ENCODE measurements at regions not wholly inside any gene's neighbourhood (a gene's known extent, or its start where the extent isn't known, plus 50 kb on each side); places are given as distances from the start of the nearest gene placed in this dataset.
A peak's percentile ranks its signal among the peaks of the same experiment; 100 is the strongest.

- WGBS, result 90% methylated on average over 2 of the region's 2 CpGs
- H3K27me3 ChIP-seq (replicated peaks; ENCODE audit: insufficient read depth), result no peaks in the 10 kb centered on the region
- no peaks in the 10 kb centered on the region for H3K9me3 ChIP-seq
- TF ChIP-seq CTCF (IDR thresholded peaks at IDR 0.05), result no peak
- no peak for TF ChIP-seq POLR2AphosphoS5 (IDR thresholded peaks at IDR 0.05)
- no peak for TF ChIP-seq POLR2A (IDR thresholded peaks at IDR 0.05)
- H3K4me3 ChIP-seq, result no peak overlapping the region
- intact Hi-C loops (cut with DNase I), result no loop called here
- DNase-seq (ENCODE audit: low spot score), result no peak
- no peaks in the 10 kb centered on the region for H3K4me1 ChIP-seq (replicated peaks)
- H3K27ac ChIP-seq, result no peak overlapping the region
- H3K36me3 ChIP-seq, result no peaks in the 10 kb centered on the region
Observed at GRCh38 chr2:76202866-76203265, 492.2 kb upstream of the GCFC2 start.

DNA sequence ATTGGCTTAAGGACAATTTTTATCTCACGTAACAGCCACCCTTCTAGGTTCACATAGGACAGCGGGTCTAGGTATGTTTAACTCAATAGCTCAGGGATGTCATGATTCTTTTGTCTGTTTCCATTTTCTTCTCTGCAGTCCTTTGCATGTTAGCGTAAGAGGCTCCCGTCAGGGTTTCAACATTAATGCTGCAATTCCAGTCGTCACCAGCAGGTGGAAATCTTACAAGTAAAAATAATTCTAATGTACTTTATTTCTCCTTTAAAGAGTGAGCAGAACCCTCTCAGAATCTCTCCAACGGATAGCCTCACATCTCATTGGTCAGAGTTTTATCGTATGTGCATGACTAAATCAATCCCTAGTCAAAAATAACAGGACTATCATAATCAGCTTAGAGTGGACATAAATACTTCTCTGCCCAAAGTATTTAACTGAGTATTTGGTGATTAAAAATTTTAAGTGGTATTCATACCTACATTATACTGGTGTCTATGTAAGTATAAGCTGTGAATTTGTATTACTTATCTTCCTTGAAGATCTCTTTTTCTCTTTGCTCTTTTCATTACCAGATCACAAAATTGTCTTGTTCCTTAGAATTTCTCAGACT is 487.2 kb upstream of the GCFC2 start:
- 31% methylated on average over 7 of the region's 7 CpGs for WGBS
- TF ChIP-seq CTCF (IDR thresholded peaks at IDR 0.05) (peak; percentile 47 to 78 (median 58)), POLR2AphosphoS5 (IDR thresholded peaks at IDR 0.05) (no peak)
- intact Hi-C loops (cut with DNase I), result loop anchor here (5.0 kb wide), 1 partner anchor 399 kb away; no protein-coding TSS in a partner anchor
- Histone ChIP-seq H3K36me3 (no peaks in the 10 kb centered on the region), H3K27ac (no peak overlapping the region), H3K4me3 (no peak overlapping the region), H3K4me1 (replicated peaks) (no peaks in the 10 kb centered on the region), H3K27me3 (replicated peaks; ENCODE audit: insufficient read depth) (no peaks in the 10 kb centered on the region), H3K9me3 (no peaks in the 10 kb centered on the region)
- DNase-seq (ENCODE audit: low spot score), result peak; percentile 43

DNA sequence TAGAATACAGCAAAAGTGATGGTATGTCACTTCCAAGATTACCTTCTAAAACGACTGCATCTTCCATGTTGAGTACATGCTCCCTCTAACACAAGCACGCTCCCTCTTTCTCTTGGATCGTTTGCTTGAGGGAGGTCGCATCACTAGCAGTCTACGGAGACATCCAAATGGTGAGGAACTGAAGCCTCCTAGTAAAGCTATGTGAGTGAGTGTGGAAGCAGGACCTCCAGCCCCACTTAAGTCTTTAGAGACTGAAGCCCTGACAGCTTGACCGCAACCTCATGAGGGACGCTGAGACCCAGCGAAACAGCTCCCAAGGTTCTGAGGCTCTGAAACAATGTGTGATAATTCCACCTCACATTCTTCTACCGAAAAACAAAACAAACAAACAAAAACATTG is 486.7 kb upstream of the GCFC2 start:
- 85% methylated on average over 9 of the region's 9 CpGs for WGBS
- no peak overlapping the region for H3K4me3 ChIP-seq
- DNase-seq (ENCODE audit: low spot score), result no peak
- H3K27ac ChIP-seq, result no peak overlapping the region
- H3K9me3 ChIP-seq, result no peaks in the 10 kb centered on the region
- no peak for TF ChIP-seq POLR2A (IDR thresholded peaks at IDR 0.05)
- TF ChIP-seq CTCF (IDR thresholded peaks at IDR 0.05), result no peak
- no peak for TF ChIP-seq POLR2AphosphoS5 (IDR thresholded peaks at IDR 0.05)
- H3K36me3 ChIP-seq, result no peaks in the 10 kb centered on the region
- H3K27me3 ChIP-seq (replicated peaks; ENCODE audit: insufficient read depth), result no peaks in the 10 kb centered on the region
- intact Hi-C loops (cut with DNase I), result loop anchor here (5.0 kb wide), 1 partner anchor 400 kb away; no protein-coding TSS in a partner anchor
- H3K4me1 ChIP-seq (replicated peaks), result no peaks in the 10 kb centered on the region

GRCh38 chr2:76194031-76194775 is 483.5 kb upstream of the GCFC2 start:
- DNase-seq (ENCODE audit: low spot score), result no peak
- TF ChIP-seq POLR2AphosphoS5 (IDR thresholded peaks at IDR 0.05) (no peak), POLR2A (IDR thresholded peaks at IDR 0.05) (no peak), CTCF (IDR thresholded peaks at IDR 0.05) (no peak)
- Histone ChIP-seq H3K36me3 (no peaks in the 10 kb centered on the region), H3K4me3 (no peak overlapping the region), H3K27me3 (replicated peaks; ENCODE audit: insufficient read depth) (no peaks in the 10 kb centered on the region), H3K9me3 (no peaks in the 10 kb centered on the region), H3K27ac (no peak overlapping the region), H3K4me1 (replicated peaks) (no peaks in the 10 kb centered on the region)
- WGBS, result 76% methylated on average over 5 of the region's 5 CpGs
- intact Hi-C loops (cut with DNase I), result no loop called here

GRCh38 chr2:76193089-76193488 is 482.4 kb upstream of the GCFC2 start:
- no peaks in the 10 kb centered on the region for H3K4me1 ChIP-seq (replicated peaks)
- no peaks in the 10 kb centered on the region for H3K27me3 ChIP-seq (replicated peaks; ENCODE audit: insufficient read depth)
- no peaks in the 10 kb centered on the region for H3K36me3 ChIP-seq
- no peak for DNase-seq (ENCODE audit: low spot score)
- H3K4me3 ChIP-seq, result no peak overlapping the region
- H3K27ac ChIP-seq, result no peak overlapping the region
- intact Hi-C loops (cut with DNase I), result no loop called here
- H3K9me3 ChIP-seq, result no peaks in the 10 kb centered on the region
- 38% methylated on average over 3 of the region's 3 CpGs for WGBS
- TF ChIP-seq POLR2A (IDR thresholded peaks at IDR 0.05) (no peak), CTCF (IDR thresholded peaks at IDR 0.05) (no peak), POLR2AphosphoS5 (IDR thresholded peaks at IDR 0.05) (no peak)
